Naive thymus-derived CD4-positive, alpha-beta T cell (primary cell): ENCODE measurements at regions not wholly inside any gene's neighbourhood (a gene's known extent, or its start where the extent isn't known, plus 50 kb on each side); places are given as distances from the start of the nearest gene placed in this dataset.

Experiments used
- ATAC-seq: fragments of 150-1000 bp; cut with Tn5 transposase; 2 replicates; pipeline ENCODE4 v1.10.0; 2021; ENCODE audit warnings: mild to moderate bottlenecking, moderate library complexity
- CTCF ChIA-PET: fragments of 350-600 bp; sonication (Branson Sonifier 250); formaldehyde crosslinking; loops from one replicate; lab custom pipeline; 2021; ENCODE audit warnings: antibody characterized with exemption; lab: Charles Lee
- POLR2A ChIA-PET: fragments of 350-600 bp; sonication (Branson Sonifier 250); formaldehyde crosslinking; loops from one replicate; lab custom pipeline; 2021; ENCODE audit warnings: antibody characterized with exemption, inconsistent platforms; lab: Charles Lee
- DNase-seq, 9 donors: peaks; one replicate each; pipeline versions ENCODE4 v3.0.0 to v3.0.0-alpha.2; 2020 to 2022; ENCODE audit warnings: mixed read lengths in 1 of 9
- H3K27ac ChIP-seq: one replicate; pipeline ENCODE4 v1.7.0; 2013; ENCODE audit warnings: mild to moderate bottlenecking, low read depth, low read length, moderate library complexity
- H3K27me3 ChIP-seq, 2 donors: one replicate each; pipeline ENCODE4 v1.7.0; 2013; ENCODE audit warnings: low read length in 2 of 2, mild to moderate bottlenecking in 2 of 2, moderate library complexity in 2 of 2; ENCODE audit not compliant: control insufficient read depth in 2 of 2, insufficient read depth in 2 of 2
- H3K36me3 ChIP-seq, 3 experiments: 1 replicate in 2 of 3; 2 replicates in 1 of 3; pipeline ENCODE4 v1.7.0; 2013; ENCODE audit warnings: low read length in 3 of 3, mild to moderate bottlenecking in 3 of 3, moderate library complexity in 1 of 3; ENCODE audit not compliant: insufficient read depth in 3 of 3, control insufficient read depth in 2 of 3
- H3K4me1 ChIP-seq, 2 donors: one replicate each; pipeline ENCODE4 v1.7.0; 2013; ENCODE audit warnings: low read length in 2 of 2, mild to moderate bottlenecking in 2 of 2, moderate library complexity in 1 of 2; ENCODE audit not compliant: control insufficient read depth in 2 of 2, insufficient read depth in 2 of 2
- H3K4me3 ChIP-seq: 2 replicates; pipeline ENCODE4 v1.7.0; 2013; ENCODE audit warnings: mild to moderate bottlenecking, low read length
- H3K9me3 ChIP-seq, 3 experiments: 1 replicate in 2 of 3; 2 replicates in 1 of 3; pipeline ENCODE4 v1.7.0; 2013; ENCODE audit warnings: low read length in 3 of 3; ENCODE audit not compliant: control insufficient read depth in 2 of 3
- H3K27ac Mint-ChIP-seq, 9 donors: one replicate each; pipeline ENCODE4 v1.8.0; 2020 to 2022; ENCODE audit warnings: mixed read lengths in 9 of 9, mild to moderate bottlenecking in 8 of 9, moderate library complexity in 5 of 9, inconsistent platforms in 2 of 9
- H3K27me3 Mint-ChIP-seq, 5 donors: one replicate each; pipeline ENCODE4 v1.8.0; 2021 to 2022; ENCODE audit warnings: mixed read lengths in 5 of 5, mild to moderate bottlenecking in 1 of 5
- H3K36me3 Mint-ChIP-seq, 5 donors: one replicate each; pipeline ENCODE4 v1.8.0; 2020 to 2022; ENCODE audit warnings: mixed read lengths in 5 of 5, mild to moderate bottlenecking in 3 of 5, inconsistent platforms in 1 of 5
- H3K4me1 Mint-ChIP-seq, 7 donors: one replicate each; pipeline ENCODE4 v1.8.0; 2020 to 2022; ENCODE audit warnings: mixed read lengths in 7 of 7, mild to moderate bottlenecking in 3 of 7, inconsistent platforms in 1 of 7
- H3K4me3 Mint-ChIP-seq, 10 donors: one replicate each; pipeline ENCODE4 v1.8.0; 2020 to 2022; ENCODE audit warnings: mild to moderate bottlenecking in 10 of 10, mixed read lengths in 10 of 10, moderate library complexity in 6 of 10, inconsistent platforms in 2 of 10
- H3K9me3 Mint-ChIP-seq, 11 donors: one replicate each; pipeline ENCODE4 v1.8.0; 2020 to 2022; ENCODE audit warnings: mixed read lengths in 11 of 11, mild to moderate bottlenecking in 4 of 11, inconsistent platforms in 1 of 11, moderate library complexity in 1 of 11
- intact Hi-C, 2 donors: fragments of 100-400 bp; cut with micrococcal nuclease; formaldehyde crosslinking; loops; one replicate each; pipeline ENCODE4 v1.15.1; 2023

DNA sequence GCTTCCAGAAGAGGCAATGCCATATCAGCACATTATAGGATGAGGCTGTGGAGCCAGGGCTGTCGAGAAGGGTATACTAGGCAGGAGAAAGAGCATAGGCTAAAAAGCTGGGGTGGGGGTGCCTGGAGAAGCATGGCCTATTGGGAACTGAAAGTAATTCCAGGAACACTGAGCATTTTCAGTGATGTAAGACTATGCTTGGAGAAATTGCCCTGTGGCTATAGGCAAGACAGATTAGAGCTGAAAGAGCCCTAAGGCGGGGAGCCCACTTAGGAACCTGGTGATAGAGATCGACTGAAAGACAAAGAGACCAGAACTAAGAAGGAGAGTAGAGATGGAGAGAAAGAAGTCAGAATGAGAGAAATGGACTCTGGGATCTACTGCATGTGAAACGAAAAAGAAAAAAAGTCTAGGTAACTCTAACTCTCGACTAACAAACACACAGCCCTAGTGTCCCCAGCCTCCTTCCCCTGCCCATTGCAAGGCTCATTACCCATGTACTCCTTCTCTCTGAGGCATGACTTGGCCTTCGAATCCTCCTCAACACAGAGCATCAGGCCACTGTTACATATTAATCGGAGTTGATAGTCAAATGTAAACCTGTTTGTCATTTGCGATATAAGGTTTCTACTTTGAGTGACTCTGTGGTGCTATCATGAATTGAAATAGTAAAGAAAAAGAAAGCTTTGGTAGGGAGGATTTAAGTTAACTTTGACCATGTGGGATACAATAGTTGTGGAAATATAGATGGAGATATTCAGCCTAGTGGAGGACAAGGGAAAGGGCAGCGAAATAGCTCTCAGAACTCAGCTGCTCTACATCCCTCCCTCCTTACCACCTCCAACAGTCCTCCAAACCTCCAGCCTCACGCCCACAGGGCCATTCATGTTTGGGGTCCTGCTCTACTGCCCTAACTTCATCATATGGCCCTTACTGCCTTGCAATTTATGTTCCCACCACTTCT lies 52.3 kb upstream of the BMAL1 start:
- no peak for ATAC-seq
- Mint-ChIP-seq H3K27me3 (peaks cover 0 to 6% (median 0%) of the 10 kb centered on the region in 5 donors), H3K36me3 (no peaks in the 10 kb centered on the region), H3K4me3 (no peak overlapping the region), H3K4me1 (peaks cover 0 to 9% (median 0%) of the 10 kb centered on the region in 7 donors), H3K9me3 (no peaks in the 10 kb centered on the region), H3K27ac (no peak overlapping the region)
- intact Hi-C loops, result no loop called here
- H3K9me3 ChIP-seq, result no peaks in the 10 kb centered on the region
- no peaks in the 10 kb centered on the region for H3K4me1 ChIP-seq
- POLR2A ChIA-PET, result interaction anchor here (0.6 kb wide), 1 partner anchor 46 kb away, joined by 4 read pairs; no protein-coding TSS in a partner anchor
- no peak overlapping the region for H3K4me3 ChIP-seq
- CTCF ChIA-PET, result no interaction called here
- H3K36me3 ChIP-seq, result no peaks in the 10 kb centered on the region
- no peaks in the 10 kb centered on the region for H3K27me3 ChIP-seq
- no peak overlapping the region for H3K27ac ChIP-seq
- DNase-seq, result no peak

DNA sequence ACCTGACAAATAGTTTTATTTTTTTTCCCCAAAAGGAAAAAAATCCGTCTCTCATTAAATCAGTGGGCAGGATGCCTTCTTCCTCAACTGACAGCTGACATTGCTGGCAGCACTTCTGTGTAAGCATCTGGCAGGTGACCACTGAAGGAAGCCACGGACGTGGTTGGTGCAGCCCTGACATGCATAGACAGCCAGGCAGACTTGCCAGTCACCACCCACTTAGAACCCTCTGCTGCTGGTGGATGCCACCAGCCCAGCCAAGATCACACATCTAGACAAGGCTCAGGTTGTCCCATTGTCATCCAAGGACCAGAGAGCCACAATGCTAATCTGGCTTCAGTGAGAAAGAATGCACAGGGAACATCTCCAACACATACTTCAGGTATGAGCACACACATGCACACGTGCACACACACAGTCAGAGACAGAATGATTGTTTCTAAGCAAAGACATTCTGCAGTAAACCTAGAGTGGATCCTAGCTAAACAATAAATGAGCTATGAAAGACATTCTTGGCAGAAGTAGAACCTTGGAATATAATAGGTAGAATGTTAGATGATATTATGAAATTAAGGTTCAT lies 49.8 kb upstream of the BMAL1 start:
- Mint-ChIP-seq H3K27me3 (peaks cover 0 to 18% (median 0%) of the 10 kb centered on the region in 5 donors), H3K4me1 (peaks cover 0 to 9% (median 0%) of the 10 kb centered on the region in 7 donors), H3K36me3 (no peaks in the 10 kb centered on the region), H3K9me3 (no peaks in the 10 kb centered on the region), H3K4me3 (no peak overlapping the region), H3K27ac (no peak overlapping the region)
- intact Hi-C loops, result no loop called here
- Histone ChIP-seq H3K36me3 (no peaks in the 10 kb centered on the region), H3K27ac (no peak overlapping the region), H3K4me1 (no peaks in the 10 kb centered on the region), H3K9me3 (no peaks in the 10 kb centered on the region), H3K27me3 (no peaks in the 10 kb centered on the region), H3K4me3 (no peak overlapping the region)
- DNase-seq, result no peak
- CTCF ChIA-PET, result no interaction called here
- ATAC-seq, result no peak
- POLR2A ChIA-PET, result no interaction called here
